Tongue (tissue), 1 donor: ENCODE measurements at regions not wholly inside any gene's neighbourhood (a gene's known extent, or its start where the extent isn't known, plus 50 kb on each side); places are given as distances from the start of the nearest gene placed in this dataset.
A peak's percentile ranks its signal among the peaks of the same experiment; 100 is the strongest.

Experiments
- DNase-seq: peaks from one replicate; pipeline ENCODE4 v3.0.0-alpha.2; 2015

DNA sequence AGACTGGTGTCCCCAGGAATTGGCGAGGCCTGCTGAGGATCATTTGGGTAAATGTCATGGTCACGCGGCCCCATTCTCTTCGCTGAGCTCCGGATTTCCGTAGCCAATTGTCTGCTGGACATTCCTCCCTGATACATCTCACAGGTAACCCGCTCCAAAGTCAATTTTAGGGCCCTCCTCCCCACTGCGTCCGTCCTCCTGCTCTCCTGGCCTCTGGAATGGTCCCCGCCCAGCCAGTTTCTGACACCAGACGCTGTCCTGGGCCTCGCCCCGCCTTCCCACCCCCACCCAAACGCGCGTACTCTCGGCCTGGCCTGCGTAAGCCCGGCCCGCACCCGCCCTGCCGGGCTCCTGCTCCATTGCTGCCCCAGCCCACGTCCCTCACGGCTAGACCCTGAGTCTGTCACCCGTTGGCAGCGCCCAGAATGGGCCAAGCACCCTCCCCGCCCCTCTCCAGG is 202.0 kb downstream of the AUH start:
- peak; percentile 80 for DNase-seq

- DNase-seq: no peak
These were observed 201.5 kb downstream of the AUH start for GRCh38 chr9:91160181-91160580.

DNA sequence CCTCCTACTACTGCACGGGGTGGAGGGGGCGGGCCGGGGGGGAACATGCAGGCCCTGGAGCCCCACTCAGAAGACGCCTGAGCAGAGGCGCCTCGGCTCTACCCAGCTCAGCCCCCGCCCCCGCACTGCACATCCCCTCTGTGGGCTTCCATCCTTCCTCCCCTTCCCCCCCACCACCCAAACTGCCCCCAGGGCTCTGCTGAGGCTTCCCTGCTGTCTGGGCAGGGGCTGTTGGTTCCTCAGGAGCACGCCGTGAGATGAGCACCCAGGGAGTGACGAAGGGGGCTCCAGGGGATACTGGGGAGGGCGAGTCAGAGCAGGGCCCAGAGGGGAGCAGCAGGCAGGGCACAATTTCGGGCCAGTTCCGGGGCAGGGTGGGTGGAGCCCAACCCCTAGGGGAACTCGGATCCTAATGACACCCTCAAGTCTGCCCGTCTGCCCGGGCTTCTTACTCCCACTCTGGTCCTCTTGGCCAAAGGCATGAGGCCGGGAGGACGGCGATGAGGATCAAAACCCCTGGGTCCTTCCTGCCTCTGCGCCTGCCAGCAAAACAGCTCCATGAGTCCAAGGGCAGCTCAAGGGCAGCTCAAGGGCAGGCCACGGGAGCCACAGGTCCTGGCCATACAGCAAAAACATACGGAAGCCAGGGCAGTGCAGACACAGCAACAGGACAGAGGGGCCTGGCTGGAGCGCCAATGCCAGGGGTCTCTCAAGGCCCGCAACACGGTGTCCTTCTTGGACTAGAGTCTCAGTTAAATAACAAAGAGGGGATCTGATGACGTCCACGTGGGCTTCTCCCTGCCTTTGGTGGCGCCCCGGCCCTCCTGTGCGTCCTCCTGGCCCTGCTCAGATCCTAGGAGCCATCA is 200.9 kb downstream of the AUH start:
- no peak for DNase-seq

- DNase-seq: peak; percentile 46
These were observed 200.0 kb downstream of the AUH start for GRCh38 chr9:91161465-91162300.

- no peak for DNase-seq
These were observed 199.4 kb downstream of the AUH start for GRCh38 chr9:91162311-91162710.

- DNase-seq: no peak
These were observed 198.8 kb downstream of the AUH start for GRCh38 chr9:91162784-91163443.

DNA sequence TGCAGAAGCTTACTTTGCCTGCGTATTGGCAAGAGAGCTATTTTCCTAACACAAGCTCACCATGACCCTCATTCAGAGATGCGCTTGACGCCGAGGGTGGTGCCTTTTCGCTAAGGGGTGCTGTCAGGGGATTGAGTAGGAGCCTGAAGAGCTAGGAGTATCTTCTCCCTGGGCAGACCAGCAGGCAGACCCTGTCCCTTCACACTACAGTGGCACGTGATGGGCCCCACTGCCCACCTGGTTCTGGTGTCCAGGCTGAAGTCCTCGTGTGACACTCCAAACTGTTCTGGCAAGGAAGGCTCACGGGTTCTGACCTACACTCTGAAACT is 198.3 kb downstream of the AUH start:
- DNase-seq: no peak

DNA sequence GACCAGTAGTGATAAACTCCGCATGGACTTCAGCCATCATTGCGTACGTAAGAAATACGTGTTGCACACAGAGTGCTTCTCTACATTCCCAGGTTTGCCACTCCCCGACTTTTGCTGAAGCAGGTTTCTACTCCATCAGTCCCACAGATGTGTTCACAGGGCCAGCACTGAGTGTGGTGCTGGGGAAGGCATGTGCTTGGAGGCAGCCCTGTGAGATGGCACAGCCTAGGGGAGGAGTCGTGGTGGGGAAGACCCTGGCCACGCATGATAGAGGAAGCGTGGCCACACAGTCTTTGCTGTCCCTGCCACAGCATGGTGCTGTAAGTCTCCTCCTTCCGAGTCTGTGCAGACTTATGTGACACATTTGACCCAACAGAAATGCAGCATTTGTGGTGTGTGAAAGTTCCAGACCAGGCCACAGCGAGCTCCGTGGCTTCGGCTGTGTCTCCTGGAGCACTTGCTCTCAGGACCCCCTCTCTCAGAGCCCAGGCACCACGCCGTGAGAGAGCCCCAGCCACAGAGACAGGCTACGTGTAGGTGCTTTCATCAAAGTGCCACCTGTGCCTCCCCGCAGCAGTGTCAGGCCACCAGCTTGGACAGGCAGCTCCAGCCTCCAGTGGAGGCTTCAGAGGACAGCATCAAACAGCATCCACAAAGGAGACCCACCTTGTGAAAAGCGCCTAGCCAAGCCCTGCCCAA is 197.8 kb downstream of the AUH start:
- no peak for DNase-seq
